ENCODE measurements at regions not wholly inside any gene's neighbourhood (a gene's known extent, or its start where the extent isn't known, plus 50 kb on each side); places are given as distances from the start of the nearest gene placed in this dataset.
"Not testable (repeated sequence)": the region's sequence is repeated elsewhere in the genome, so short reads cannot be mapped to it uniquely, and the experiment has no call there.

DNA sequence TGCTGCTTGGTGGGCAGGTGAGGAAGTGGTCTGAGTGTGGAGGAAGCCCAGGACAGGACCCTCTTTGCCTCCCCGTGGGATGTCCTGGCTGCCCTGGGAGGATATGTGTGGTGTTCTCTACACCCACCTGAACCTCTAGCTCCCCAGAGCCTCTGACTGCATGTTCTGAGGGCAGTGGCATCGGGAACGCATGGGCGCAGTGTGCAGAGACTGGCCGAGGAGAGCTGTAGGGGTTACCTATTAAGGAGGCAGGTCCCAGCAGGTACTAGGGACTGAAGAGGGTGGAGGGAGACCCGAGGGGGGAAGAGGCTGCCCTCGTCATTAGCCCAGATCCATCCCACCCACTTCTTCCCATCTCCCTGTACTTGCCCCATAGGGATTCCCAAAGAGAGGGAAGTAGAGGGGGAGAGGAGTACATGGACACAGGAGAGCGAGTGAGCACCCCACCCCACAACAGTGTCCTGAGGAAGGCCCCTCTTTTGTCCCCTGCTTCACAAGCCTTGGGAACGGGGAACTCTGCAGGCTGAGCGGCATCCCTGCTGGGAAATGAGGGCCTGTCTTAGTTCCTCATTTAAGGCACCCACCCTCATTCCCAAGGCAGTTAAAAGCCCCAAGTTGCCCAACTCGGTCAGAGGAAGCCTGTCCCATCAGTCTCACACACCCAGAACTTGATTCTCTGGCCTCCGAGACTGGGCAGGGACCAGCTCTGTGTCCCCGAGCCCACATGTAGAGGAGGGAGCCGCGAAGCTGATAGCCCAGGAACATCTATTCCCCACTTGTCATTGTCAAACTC is 208.5 kb upstream of the PLGLB2 start:
- not testable (repeated sequence) for DNase-seq

- DNase-seq, result not testable (repeated sequence)
Observed at GRCh38 chr2:87540242-87540641, 207.6 kb upstream of the PLGLB2 start.

- not testable (repeated sequence) for DNase-seq
Observed at GRCh38 chr2:87542599-87543174, 205.2 kb upstream of the PLGLB2 start.

GRCh38 chr2:87543797-87544196 is 204.1 kb upstream of the PLGLB2 start:
- not testable (repeated sequence) for DNase-seq

DNA sequence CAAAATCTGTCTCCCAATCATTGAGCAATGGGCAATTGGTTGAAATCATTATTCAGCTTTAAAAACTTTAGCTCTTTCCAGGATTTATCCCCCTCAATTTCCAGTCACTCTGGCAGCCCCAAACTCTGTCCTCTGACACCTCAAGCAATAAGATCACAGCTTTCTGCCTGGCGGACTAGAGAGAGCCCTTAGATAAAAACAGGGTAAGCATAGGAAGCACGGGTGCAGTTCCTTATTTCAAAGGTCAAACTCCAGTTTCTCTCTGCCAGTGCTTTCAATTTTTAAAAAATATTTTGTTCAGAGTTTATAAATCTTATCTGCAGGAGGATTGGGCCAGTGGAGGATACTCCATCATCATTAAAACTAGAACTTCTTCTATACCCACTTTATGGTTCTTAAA is 200.8 kb upstream of the PLGLB2 start:
- DNase-seq, result not testable (repeated sequence)

- not testable (repeated sequence) for DNase-seq
Observed at GRCh38 chr2:87547966-87548365, 199.9 kb upstream of the PLGLB2 start.

- not testable (repeated sequence) for DNase-seq
Observed at GRCh38 chr2:87548681-87549536, 199.0 kb upstream of the PLGLB2 start.

DNA sequence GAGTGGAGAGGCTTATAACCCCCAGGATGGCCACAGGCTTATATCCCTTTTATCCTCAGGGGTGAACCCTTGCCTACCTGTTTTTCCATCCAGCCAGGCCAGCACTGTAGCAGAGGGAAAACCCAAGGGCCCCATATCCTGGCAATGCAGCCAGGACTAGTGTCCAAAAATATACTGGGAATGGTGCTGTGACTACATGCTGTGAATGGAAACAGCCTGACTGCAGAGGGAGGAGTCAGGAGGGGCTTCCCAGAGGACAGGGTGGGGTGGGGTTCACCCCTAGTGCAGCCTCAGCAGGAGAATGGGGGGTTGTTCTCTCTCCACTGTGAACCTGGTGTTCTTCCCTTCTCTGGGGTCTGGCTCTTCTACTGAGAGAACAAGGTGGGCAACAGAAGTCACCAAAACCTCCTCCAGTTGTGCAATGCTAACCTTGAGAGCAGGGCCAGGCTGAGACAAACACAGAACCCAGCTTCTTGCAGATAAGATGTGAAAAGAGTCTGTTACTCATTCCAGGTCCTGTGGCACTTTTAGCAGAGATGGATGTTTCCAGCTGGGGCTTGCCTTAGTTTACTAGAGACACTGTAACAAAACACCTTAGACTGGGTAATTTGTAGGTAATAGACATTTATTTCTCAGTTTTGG is 198.2 kb upstream of the PLGLB2 start:
- peak in 1 of 3 donors; percentile 5 for DNase-seq

DNA sequence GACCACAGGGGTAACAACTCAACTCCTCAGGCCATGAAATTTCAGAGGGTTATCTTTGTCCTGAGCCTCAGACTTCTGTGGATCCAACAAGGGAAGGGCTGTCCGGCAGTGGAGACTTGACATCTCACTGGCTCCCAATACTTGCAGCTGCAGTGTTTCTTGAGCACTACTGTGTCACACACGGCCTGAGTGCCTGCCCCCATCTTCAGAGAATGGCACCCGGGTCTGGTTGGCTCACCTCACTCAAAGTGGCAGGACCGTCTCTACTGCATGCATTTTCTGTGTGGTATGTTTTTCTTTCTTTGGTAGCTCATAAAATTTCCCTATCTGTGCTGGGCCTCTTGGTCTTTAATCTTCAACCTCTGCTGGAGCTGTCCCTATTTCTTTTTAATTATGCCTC is 193.2 kb upstream of the PLGLB2 start:
- not testable (repeated sequence) for DNase-seq

GRCh38 chr2:87555082-87555481 is 192.8 kb upstream of the PLGLB2 start:
- not testable (repeated sequence) for DNase-seq

DNA sequence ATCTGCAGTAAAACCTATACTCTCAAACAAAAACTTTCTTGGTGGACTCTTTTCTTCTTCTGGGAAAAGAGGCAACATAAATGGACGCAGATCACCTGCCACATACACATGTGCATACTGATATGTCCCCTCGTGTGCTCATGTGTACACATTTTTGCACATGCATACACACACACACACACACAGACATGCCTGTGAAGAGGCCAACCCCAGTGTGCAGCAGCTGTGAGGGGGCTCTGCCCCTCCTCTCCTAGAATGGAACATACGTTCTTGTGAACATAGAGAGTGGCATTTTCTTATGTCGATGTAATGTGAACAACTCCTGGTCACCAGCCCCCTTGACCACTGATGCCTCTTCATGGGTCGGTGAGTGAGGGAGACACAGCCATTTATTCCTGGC is 188.9 kb upstream of the PLGLB2 start:
- DNase-seq, result not testable (repeated sequence)

DNA sequence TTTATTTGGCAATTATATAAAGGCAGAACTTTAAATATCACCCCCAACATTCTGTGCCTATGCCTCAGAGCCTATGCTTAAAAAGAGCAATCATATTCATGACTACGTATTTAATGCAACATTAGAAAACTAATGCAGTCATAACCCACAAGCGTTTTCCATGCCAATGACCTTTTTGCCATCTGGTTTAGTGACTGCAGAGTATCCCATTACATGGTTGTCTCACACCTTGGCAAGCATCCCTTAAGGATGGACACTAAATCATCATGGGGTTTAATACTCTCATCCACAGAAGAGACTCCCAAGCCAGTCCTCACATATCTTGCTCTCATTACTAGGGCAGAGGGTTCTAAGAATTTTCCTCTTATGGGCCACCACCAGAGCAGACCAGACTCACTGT is 188.2 kb upstream of the PLGLB2 start:
- DNase-seq, result not testable (repeated sequence)

- DNase-seq, result not testable (repeated sequence)
Observed at GRCh38 chr2:87565116-87565515, 182.8 kb upstream of the PLGLB2 start.

- DNase-seq, result not testable (repeated sequence)
Observed at GRCh38 chr2:87566531-87566930, 181.4 kb upstream of the PLGLB2 start.

- not testable (repeated sequence) for DNase-seq
Observed at GRCh38 chr2:87567093-87567492, 180.8 kb upstream of the PLGLB2 start.

DNA sequence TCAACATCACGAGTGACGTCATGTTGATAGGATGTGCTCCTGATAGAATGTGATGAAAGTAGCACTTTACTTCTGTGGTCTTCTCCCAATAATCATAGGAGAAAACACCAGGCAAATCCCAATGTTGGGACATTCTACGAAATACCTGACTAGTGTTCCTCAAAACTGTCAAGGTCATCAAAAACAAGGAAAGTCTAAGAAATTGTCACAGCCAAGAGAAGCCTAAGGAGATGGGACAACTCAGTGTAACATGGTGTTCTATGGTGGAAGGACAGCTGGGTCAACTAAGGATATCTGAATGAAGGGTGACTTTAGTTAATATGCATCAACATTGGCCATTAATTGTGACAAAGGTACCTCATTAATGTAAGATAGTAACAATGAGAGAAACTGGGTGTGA is 180.0 kb upstream of the PLGLB2 start:
- not testable (repeated sequence) for DNase-seq

DNA sequence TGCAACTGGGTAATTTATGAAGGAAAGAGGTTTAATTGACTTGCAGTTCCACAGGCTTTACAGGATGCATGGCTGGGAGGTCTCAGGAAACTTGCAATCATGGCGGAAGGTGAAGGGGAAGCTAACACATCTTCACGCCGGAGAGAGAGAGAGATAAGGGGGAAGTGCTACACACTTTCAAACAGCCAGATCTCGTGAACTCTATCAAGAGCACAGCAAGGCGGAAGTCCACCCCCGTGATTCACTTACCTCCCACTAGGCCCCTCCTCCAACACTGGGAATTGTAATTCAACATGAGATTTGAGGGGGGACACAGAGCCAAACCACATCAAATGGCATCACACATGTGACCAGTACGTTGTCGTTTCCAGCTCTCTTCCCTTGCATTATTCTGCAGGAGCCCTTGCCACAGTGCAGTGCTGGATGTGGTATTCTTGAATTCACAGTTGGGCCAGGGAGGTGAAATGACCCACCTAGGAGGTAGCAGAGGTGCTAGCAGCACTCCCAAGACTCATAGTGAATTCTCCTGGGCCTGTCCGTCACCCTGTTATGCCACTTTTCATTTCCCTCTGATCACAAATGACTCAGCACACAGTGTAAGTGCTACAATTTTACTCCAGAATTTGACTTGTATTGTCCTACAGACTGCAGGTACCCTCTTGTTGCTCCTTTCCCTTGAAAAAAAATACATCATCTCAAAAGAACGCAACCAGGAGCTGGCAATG is 179.2 kb upstream of the PLGLB2 start:
- DNase-seq, result not testable (repeated sequence)

GRCh38 chr2:87569689-87570397 is 178.0 kb upstream of the PLGLB2 start:
- not testable (repeated sequence) for DNase-seq

GRCh38 chr2:87571889-87572465 is 175.9 kb upstream of the PLGLB2 start:
- DNase-seq, result not testable (repeated sequence)

- not testable (repeated sequence) for DNase-seq
Observed at GRCh38 chr2:87572906-87573305, 175.0 kb upstream of the PLGLB2 start.
